Neural cell (in vitro differentiated cells): ENCODE measurements at regions not wholly inside any gene's neighbourhood (a gene's known extent, or its start where the extent isn't known, plus 50 kb on each side); places are given as distances from the start of the nearest gene placed in this dataset.

Experiments used
- H2AFZ ChIP-seq: fragments of 200-600, 300-800 bp; sonication (generic), shearing (Covaris generic); 2 replicates; pipeline ENCODE4 v1.6.0; 2014; ENCODE audit warnings: low read depth, mild to moderate bottlenecking, antibody characterized with exemption, low read length, moderate library complexity
- H3F3A ChIP-seq: fragments of 200-600 bp; shearing (Covaris generic); 2 replicates; pipeline ENCODE4 v1.6.1; 2016; ENCODE audit warnings: mild to moderate bottlenecking, moderate library complexity, mixed read lengths, antibody characterized with exemption, low read length; ENCODE audit not compliant: insufficient read depth, poor library complexity, severe bottlenecking
- H3K27ac ChIP-seq: fragments of 200-600, 300-800 bp; sonication (generic), shearing (Covaris generic); 2 replicates; pipeline ENCODE4 v1.5.1; 2014; ENCODE audit warnings: mild to moderate bottlenecking, low read length, moderate library complexity
- H3K27me3 ChIP-seq: fragments of 300-800, 200-600 bp; sonication (generic), shearing (Covaris generic); 2 replicates; pipeline ENCODE4 v1.6.0; 2014; ENCODE audit warnings: mild to moderate bottlenecking, low read depth, low read length, moderate library complexity; ENCODE audit not compliant: insufficient read depth
- H3K36me3 ChIP-seq: fragments of 300-800, 200-600 bp; sonication (generic), shearing (Covaris generic); 2 replicates; pipeline ENCODE4 v1.5.1; 2014; ENCODE audit warnings: mild to moderate bottlenecking, antibody characterized with exemption, low read length, moderate library complexity; ENCODE audit not compliant: insufficient read depth
- H3K4me2 ChIP-seq: fragments of 300-800, 200-600 bp; sonication (generic), shearing (Covaris generic); 2 replicates; pipeline ENCODE4 v1.6.0; 2014; ENCODE audit warnings: mild to moderate bottlenecking, low read length
- H3K4me3 ChIP-seq: fragments of 300-800, 200-600 bp; sonication (generic), shearing (Covaris generic); 2 replicates; pipeline ENCODE4 v1.5.1; 2014; ENCODE audit warnings: mild to moderate bottlenecking, low read length, moderate library complexity
- H3K79me2 ChIP-seq: fragments of 200-600 bp; shearing (Covaris generic); replicated peaks from 2 replicates; pipeline ENCODE4 v1.6.0; 2014; ENCODE audit warnings: mild to moderate bottlenecking, low read length, moderate library complexity; ENCODE audit not compliant: insufficient read depth
- H3K9ac ChIP-seq: fragments of 300-800, 200-600 bp; sonication (generic), shearing (Covaris generic); 2 replicates; pipeline ENCODE4 v1.6.1; 2016; ENCODE audit warnings: mild to moderate bottlenecking, low read length, mixed read lengths
- H3K9me2 ChIP-seq: fragments of 200-600 bp; shearing (Covaris generic); 2 replicates; pipeline ENCODE4 v1.6.1; 2016; ENCODE audit warnings: mild to moderate bottlenecking, low read length, mixed read lengths; ENCODE audit not compliant: insufficient read depth
- H3K9me3 ChIP-seq: fragments of 200-600, 300-800 bp; sonication (generic), shearing (Covaris generic); 2 replicates; pipeline ENCODE4 v1.6.1; 2016; ENCODE audit warnings: mild to moderate bottlenecking, mixed run types, low read length, moderate library complexity, mixed read lengths
- H4K20me1 ChIP-seq: fragments of 200-600 bp; shearing (Covaris generic); 2 replicates; pipeline ENCODE4 v1.6.1; 2016; ENCODE audit warnings: mild to moderate bottlenecking, mixed run types; ENCODE audit not compliant: insufficient read depth
- CTCF ChIP-seq: fragments of 450-650 bp; IDR thresholded peaks from 2 replicates; pipeline ENCODE4 v1.5.1; 2014; ENCODE audit warnings: antibody characterized with exemption, mild to moderate bottlenecking, moderate library complexity; ENCODE audit not compliant: poor library complexity, severe bottlenecking
- EP300 ChIP-seq: fragments of 450-650 bp; conservative IDR thresholded peaks from 2 replicates; pipeline ENCODE4 v1.6.1; 2014; ENCODE audit warnings: antibody characterized with exemption, mild to moderate bottlenecking, moderate library complexity; ENCODE audit not compliant: poor library complexity, severe bottlenecking
- EZH2 ChIP-seq: fragments of 200-600, 300-800 bp; shearing (Covaris generic), sonication (generic); IDR thresholded peaks from 2 replicates; pipeline ENCODE4 v1.6.1; 2014; ENCODE audit warnings: antibody characterized with exemption, low read length, borderline replicate concordance, mild to moderate bottlenecking; ENCODE audit not compliant: insufficient read depth, poor library complexity, severe bottlenecking
- MXI1 ChIP-seq: fragments of 450-650 bp; conservative IDR thresholded peaks from 2 replicates; pipeline ENCODE4 v1.6.1; 2014; ENCODE audit warnings: antibody characterized with exemption, mild to moderate bottlenecking; ENCODE audit not compliant: poor library complexity, severe bottlenecking
- POLR2AphosphoS5 ChIP-seq: IDR thresholded peaks from 2 replicates; pipeline ENCODE4 v1.6.1; 2012
- RAD21 ChIP-seq: fragments of 450-650 bp; conservative IDR thresholded peaks from 2 replicates; pipeline ENCODE4 v1.6.1; 2014; ENCODE audit warnings: antibody characterized with exemption, mild to moderate bottlenecking, moderate library complexity
- REST ChIP-seq: IDR thresholded peaks from 2 replicates; pipeline ENCODE4 v1.6.1; 2012; ENCODE audit warnings: borderline replicate concordance
- SMC3 ChIP-seq: fragments of 450-650 bp; conservative IDR thresholded peaks from 2 replicates; pipeline ENCODE4 v1.6.1; 2014; ENCODE audit warnings: antibody characterized with exemption, mild to moderate bottlenecking, moderate library complexity; ENCODE audit not compliant: poor library complexity
- TAF1 ChIP-seq: IDR thresholded peaks from 2 replicates; pipeline ENCODE4 v1.6.1; 2012; ENCODE audit warnings: low read depth

GRCh38 chr4:35125995-35126712 lies 1118.2 kb downstream of the ARAP2 start:
- H3K27me3 ChIP-seq, result no peaks in the 10 kb centered on the region
- no peak overlapping the region for H3K4me2 ChIP-seq
- H4K20me1 ChIP-seq, result no peaks in the 10 kb centered on the region
- H3K9me2 ChIP-seq, result no peaks in the 10 kb centered on the region
- H3K9ac ChIP-seq, result no peak overlapping the region
- H3K79me2 ChIP-seq, result no peaks in the 10 kb centered on the region
- H3K4me3 ChIP-seq, result no peak overlapping the region
- no peaks in the 10 kb centered on the region for H3K36me3 ChIP-seq
- no peak overlapping the region for H3K27ac ChIP-seq
- H3K9me3 ChIP-seq, result no peaks in the 10 kb centered on the region
- no peak overlapping the region for H2AFZ ChIP-seq
- TF ChIP-seq EZH2, result no peak
- no peak for TF ChIP-seq EP300
- TF ChIP-seq CTCF, result no peak
- no peak for TF ChIP-seq TAF1
- TF ChIP-seq REST, result no peak
- TF ChIP-seq MXI1, result no peak
- no peak for TF ChIP-seq RAD21
- no peak for TF ChIP-seq POLR2AphosphoS5
- TF ChIP-seq SMC3, result no peak
- no peaks in the 10 kb centered on the region for H3F3A ChIP-seq

GRCh38 chr4:35138449-35138848 lies 1105.9 kb downstream of the ARAP2 start:
- Histone ChIP-seq H4K20me1 (no peaks in the 10 kb centered on the region), H3K9me3 (peaks cover 3% of the 10 kb centered on the region), H3K4me3 (no peak overlapping the region), H3K36me3 (no peaks in the 10 kb centered on the region), H3K9ac (no peak overlapping the region), H3K4me2 (no peak overlapping the region), H3K27ac (no peak overlapping the region), H3K79me2 (no peaks in the 10 kb centered on the region), H2AFZ (no peak overlapping the region), H3F3A (no peaks in the 10 kb centered on the region), H3K27me3 (no peaks in the 10 kb centered on the region), H3K9me2 (no peaks in the 10 kb centered on the region)
- TF ChIP-seq EZH2, result no peak
- TF ChIP-seq SMC3, result no peak
- TF ChIP-seq REST, result no peak
- no peak for TF ChIP-seq RAD21
- TF ChIP-seq MXI1, result no peak
- TF ChIP-seq EP300, result no peak
- no peak for TF ChIP-seq POLR2AphosphoS5
- TF ChIP-seq CTCF, result no peak
- no peak for TF ChIP-seq TAF1
